NB4 (cell line): ENCODE measurements at regions not wholly inside any gene's neighbourhood (a gene's known extent, or its start where the extent isn't known, plus 50 kb on each side); places are given as distances from the start of the nearest gene placed in this dataset.

Experiments
- POLR2A ChIP-seq: IDR thresholded peaks from 2 replicates; pipeline ENCODE4 v1.6.1; 2011; ENCODE audit warnings: mild to moderate bottlenecking; ENCODE audit not compliant: insufficient read length; ENCODE audit errors: extremely low read depth
- TF ChIP-seq, protein P1 (sequence below): IDR thresholded peaks from one replicate; pipeline ENCODE4 v1.5.1; 2012; ENCODE audit warnings: low read depth, low read length
- TF ChIP-seq, protein P2 (sequence below): IDR thresholded peaks from 2 replicates; pipeline ENCODE4 v1.6.1; 2011; ENCODE audit warnings: low read depth, low read length

DNA sequence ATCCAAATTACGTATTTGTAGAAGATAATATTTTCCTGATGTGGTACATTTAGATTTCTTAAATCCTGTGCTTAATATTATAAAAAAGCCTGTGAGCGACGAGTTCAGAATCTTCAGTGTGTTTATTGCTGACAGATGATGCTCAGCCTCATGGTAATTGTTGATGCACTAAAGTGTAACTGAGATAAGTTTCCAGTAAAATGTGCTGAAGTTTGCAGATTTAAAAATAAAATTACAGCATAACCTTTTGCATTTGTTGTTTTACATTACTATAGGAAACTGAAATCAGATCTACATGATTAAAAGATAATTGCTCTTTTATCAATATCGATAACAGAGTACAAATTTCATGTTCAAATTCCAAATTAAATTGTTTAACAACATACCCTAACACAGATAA lies 307.6 kb downstream of the FIGN start:
- TF ChIP-seq, protein P1, sequence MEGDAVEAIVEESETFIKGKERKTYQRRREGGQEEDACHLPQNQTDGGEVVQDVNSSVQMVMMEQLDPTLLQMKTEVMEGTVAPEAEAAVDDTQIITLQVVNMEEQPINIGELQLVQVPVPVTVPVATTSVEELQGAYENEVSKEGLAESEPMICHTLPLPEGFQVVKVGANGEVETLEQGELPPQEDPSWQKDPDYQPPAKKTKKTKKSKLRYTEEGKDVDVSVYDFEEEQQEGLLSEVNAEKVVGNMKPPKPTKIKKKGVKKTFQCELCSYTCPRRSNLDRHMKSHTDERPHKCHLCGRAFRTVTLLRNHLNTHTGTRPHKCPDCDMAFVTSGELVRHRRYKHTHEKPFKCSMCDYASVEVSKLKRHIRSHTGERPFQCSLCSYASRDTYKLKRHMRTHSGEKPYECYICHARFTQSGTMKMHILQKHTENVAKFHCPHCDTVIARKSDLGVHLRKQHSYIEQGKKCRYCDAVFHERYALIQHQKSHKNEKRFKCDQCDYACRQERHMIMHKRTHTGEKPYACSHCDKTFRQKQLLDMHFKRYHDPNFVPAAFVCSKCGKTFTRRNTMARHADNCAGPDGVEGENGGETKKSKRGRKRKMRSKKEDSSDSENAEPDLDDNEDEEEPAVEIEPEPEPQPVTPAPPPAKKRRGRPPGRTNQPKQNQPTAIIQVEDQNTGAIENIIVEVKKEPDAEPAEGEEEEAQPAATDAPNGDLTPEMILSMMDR, result no peak
- no peak for TF ChIP-seq POLR2A
- TF ChIP-seq, protein P2, sequence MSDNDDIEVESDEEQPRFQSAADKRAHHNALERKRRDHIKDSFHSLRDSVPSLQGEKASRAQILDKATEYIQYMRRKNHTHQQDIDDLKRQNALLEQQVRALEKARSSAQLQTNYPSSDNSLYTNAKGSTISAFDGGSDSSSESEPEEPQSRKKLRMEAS, result no peak
